GM20000 (cell line): ENCODE measurements at regions not wholly inside any gene's neighbourhood (a gene's known extent, or its start where the extent isn't known, plus 50 kb on each side); places are given as distances from the start of the nearest gene placed in this dataset.
"Not testable (repeated sequence)": the region's sequence is repeated elsewhere in the genome, so short reads cannot be mapped to it uniquely, and the experiment has no call there.

Experiments
- DNase-seq: peaks from one replicate; pipeline ENCODE4 v3.0.0; 2012; ENCODE audit warnings: low spot score
- CTCF ChIP-seq: IDR thresholded peaks from 2 replicates; pipeline ENCODE4 v1.5.1; 2012; ENCODE audit warnings: mild to moderate bottlenecking, control low read depth; ENCODE audit errors: extremely low read depth, missing control alignments

- no peak for TF ChIP-seq CTCF
- no peak for DNase-seq
Observed at GRCh38 chr7:81185072-81185471, 266.2 kb upstream of the SEMA3C start.

GRCh38 chr7:81183326-81183725 lies 264.5 kb upstream of the SEMA3C start:
- no peak for TF ChIP-seq CTCF
- DNase-seq = no peak

GRCh38 chr7:81182056-81182455 lies 263.2 kb upstream of the SEMA3C start:
- not testable (repeated sequence) for DNase-seq

- no peak for TF ChIP-seq CTCF
- no peak for DNase-seq
Observed at GRCh38 chr7:81181066-81181465, 262.2 kb upstream of the SEMA3C start.

- no peak for TF ChIP-seq CTCF
- no peak for DNase-seq
Observed at GRCh38 chr7:81180573-81180972, 261.7 kb upstream of the SEMA3C start.

- TF ChIP-seq CTCF = no peak
- DNase-seq = no peak
Observed at GRCh38 chr7:81175275-81175940, 256.6 kb upstream of the SEMA3C start.

- DNase-seq = no peak
- no peak for TF ChIP-seq CTCF
Observed at GRCh38 chr7:81173766-81174281, 255.0 kb upstream of the SEMA3C start.

- no peak for TF ChIP-seq CTCF
- DNase-seq = no peak
Observed at GRCh38 chr7:81170291-81170690, 251.4 kb upstream of the SEMA3C start.
